ENCODE measurements at regions not wholly inside any gene's neighbourhood (a gene's known extent, or its start where the extent isn't known, plus 50 kb on each side); places are given as distances from the start of the nearest gene placed in this dataset.

DNA sequence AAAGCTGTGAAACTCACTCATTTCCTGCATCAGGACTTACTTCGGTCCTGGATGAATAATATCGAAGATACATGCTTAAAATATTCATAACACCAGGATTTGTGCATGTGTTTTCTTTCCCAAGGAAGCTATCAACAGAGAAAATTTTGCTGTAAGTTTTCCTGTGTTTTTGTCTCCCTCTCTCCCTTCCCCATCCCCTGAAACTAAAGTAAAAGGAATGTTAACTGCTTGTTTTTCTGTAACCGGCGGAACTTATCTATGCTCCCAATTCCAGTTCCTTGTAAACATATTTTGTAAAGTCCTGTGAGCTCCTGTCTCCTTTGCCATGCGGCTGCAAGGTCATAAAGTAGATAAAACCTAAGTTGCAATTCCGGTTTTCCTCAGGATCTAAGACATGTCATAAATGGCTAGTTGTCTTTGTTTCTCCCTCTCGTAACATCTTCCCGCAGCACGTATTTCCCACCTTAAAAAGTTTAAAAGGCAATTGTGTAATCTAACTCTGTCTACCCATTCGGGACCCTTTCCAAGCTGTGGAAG lies 79.0 kb upstream of the POM121L12 start:
- TF ChIP-seq, protein P1, sequence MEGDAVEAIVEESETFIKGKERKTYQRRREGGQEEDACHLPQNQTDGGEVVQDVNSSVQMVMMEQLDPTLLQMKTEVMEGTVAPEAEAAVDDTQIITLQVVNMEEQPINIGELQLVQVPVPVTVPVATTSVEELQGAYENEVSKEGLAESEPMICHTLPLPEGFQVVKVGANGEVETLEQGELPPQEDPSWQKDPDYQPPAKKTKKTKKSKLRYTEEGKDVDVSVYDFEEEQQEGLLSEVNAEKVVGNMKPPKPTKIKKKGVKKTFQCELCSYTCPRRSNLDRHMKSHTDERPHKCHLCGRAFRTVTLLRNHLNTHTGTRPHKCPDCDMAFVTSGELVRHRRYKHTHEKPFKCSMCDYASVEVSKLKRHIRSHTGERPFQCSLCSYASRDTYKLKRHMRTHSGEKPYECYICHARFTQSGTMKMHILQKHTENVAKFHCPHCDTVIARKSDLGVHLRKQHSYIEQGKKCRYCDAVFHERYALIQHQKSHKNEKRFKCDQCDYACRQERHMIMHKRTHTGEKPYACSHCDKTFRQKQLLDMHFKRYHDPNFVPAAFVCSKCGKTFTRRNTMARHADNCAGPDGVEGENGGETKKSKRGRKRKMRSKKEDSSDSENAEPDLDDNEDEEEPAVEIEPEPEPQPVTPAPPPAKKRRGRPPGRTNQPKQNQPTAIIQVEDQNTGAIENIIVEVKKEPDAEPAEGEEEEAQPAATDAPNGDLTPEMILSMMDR (IDR thresholded peaks at IDR 0.05), result no peak

DNA sequence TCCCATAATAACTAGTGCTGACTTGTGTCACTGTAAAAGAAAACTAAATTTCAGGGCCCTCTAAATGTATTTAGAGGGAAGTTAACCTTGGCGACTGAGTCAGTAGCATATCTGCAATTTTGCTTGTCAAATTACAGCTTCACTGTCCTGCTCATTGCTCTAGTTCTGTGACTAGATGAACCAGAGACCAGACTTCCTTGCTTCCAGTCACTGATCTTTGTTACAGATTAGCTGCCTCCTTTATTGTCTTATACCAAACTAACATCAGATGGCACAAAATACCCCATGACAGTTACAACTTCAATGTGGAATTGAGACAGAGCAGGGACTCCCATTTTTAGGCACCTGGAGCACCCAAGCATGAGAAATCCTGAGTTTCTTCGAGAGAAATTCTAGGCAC lies 79.9 kb upstream of the POM121L12 start:
- TF ChIP-seq, protein P1 (IDR thresholded peaks at IDR 0.05), result no peak

DNA sequence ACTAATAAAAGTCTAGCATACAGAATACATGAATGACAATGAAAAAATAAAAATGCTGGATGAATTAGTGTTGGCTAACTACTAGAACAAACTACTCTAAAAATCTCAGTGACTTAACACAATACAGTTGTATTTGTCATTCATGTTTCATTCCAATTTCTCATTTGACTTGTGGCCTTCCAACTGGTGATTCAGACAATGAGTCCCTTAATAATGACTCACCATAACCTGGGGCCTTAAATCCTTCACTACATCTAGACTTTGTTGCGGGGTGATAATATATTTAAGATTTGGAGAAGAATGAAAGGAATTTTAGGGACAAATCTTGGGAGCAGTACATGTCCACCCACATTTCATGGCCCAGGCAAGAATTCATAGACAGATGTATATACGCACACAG lies 90.5 kb upstream of the POM121L12 start:
- TF ChIP-seq, protein P1 (IDR thresholded peaks at IDR 0.05), result no peak

DNA sequence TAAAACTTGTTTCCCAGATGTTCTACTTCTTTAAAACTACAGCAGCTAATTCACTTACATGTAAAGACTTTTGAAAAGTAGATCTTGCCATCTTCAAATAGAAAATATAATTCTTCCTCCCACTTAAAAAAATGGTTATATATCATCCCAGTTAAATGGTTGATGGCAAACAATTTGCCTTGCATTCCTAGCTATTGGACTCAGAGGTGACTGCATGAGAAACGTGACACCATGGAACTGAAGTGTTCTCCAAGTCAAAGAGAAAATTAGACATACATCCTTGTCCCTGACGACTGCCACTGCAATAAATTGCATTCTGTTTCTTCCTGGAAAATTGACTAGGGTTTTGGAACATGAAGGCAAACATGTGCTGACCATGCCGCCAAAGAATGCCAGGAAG lies 95.0 kb upstream of the POM121L12 start:
- TF ChIP-seq, protein P1 (IDR thresholded peaks at IDR 0.05), result no peak

DNA sequence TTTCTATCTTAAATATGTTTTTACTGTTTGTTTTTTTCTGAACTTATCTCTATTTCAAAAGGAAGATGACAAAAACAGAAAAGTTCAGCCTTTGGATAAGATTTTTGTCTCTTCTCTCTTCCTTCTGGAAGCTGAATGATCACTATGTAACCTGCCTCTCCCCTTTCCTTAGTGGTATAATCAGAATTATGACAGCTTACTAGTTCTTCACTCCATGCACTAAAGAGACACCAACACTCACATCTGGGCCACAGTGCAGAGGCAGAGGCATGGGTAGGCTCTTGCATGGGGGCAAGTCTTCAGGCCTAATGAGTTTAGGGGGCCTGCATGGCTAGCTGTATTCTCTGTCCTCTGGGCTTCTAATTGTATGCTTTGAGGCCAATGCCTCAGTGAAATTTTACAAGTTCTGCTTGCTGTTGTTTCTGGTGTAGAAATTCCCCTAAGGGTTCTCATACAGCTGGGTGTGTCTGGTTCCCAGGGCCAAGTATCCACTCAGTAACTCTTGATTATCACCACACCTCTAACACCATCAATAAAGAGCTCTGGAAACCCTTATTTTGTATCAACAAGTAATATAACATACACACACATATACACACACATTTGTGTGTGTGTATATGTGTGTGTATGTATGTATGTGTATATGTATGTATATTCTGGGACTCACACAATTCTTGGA lies 96.8 kb upstream of the POM121L12 start:
- TF ChIP-seq, protein P1 (IDR thresholded peaks at IDR 0.05), result no peak

DNA sequence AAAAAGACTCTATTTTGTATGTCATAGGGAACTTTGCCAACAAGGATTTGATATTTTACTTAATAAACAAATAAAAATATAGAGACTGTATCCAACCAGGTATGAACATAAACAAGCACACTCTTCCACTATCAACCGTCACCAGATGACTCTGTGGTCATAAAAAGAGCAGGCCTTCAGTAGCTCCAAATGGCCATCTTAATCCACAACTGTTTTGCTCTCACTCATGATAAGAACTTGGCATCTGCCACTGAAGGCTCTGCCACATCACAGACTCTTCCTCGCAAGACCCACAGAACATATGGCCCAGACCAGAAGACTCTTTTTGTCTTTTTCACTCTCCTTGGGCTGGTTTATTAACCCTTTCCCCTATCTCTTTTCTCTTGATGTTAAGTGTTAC lies 98.7 kb upstream of the POM121L12 start:
- TF ChIP-seq, protein P1 (IDR thresholded peaks at IDR 0.05), result no peak

DNA sequence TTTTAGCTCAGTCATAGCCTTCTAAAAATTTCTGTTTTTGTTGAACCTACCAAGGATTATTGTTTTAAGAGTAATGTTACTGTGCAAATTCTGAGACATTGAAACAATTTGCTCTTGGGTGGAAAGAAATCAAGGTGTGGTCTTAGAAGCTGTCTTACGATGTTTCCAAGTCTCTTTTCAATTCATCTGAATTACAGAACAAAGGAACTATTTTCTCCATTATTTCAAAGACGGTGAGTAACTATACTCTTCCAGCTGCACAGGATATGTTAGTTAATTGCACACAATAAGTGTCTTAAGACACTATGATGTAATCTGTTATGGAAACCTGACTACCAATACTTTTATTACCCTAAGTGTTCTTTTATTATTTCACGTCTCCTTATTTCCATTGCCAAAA lies 106.8 kb upstream of the POM121L12 start:
- TF ChIP-seq, protein P1 (IDR thresholded peaks at IDR 0.05), result no peak

Measured in LNCAP (cell line).